Hypothalamus (tissue), 51 donors: ENCODE measurements at regions not wholly inside any gene's neighbourhood (a gene's known extent, or its start where the extent isn't known, plus 50 kb on each side); places are given as distances from the start of the nearest gene placed in this dataset.
A peak's percentile ranks its signal among the peaks of the same experiment; 100 is the strongest.
"Not testable (repeated sequence)": the region's sequence is repeated elsewhere in the genome, so short reads cannot be mapped to it uniquely, and the experiment has no call there.

ENCODE experiments used
- DNase-seq, 51 donors: peaks; one replicate each; lab custom pipeline; 2025; lab: John Stamatoyannopoulos, UW

GRCh38 chr7:124643311-124643811, 122.2 kb downstream of the GPR37 start:
- peak in 1 of 51 donors; percentile 67 for DNase-seq

GRCh38 chr7:124635416-124635815, 130.2 kb downstream of the GPR37 start:
- DNase-seq: no peak

DNA sequence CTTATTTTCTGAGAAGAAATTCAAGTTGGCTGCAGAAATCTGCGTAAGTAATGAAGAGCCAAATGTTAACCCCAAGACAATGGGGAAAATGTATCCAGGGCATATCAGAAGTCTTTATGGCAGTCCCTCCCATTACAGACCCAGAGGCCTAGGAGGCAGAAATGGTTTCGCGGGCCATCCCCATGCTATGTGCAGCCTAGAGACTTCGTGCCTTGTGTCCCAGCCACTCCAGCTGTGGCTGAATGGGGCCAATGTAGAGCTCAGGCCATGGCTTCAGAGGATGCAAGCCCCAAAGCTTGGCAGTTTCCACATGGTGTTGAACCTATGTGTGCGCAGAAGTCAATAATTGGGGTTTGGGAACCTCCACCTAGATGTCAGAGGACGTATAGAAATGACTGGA, 131.9 kb downstream of the GPR37 start:
- DNase-seq: no peak

DNA sequence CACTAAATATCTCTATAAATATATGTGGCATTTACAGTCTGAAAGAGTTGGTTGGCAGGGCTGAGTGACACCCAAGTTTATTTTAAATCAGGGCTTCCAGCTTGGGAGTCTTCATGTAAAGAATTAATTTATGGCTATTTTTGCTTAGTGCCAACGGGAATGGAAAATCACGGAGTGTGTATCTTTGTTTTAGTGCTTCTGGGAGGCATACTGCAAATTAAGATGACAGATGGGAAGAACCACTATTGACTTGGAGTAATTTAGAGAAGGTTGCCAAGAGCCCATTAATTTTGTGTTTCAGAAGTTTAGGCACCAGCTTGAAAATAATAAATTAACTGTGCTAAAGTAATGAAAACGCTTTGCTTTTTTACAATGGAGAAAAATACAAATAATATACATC, 135.2 kb downstream of the GPR37 start:
- DNase-seq: no peak

DNA sequence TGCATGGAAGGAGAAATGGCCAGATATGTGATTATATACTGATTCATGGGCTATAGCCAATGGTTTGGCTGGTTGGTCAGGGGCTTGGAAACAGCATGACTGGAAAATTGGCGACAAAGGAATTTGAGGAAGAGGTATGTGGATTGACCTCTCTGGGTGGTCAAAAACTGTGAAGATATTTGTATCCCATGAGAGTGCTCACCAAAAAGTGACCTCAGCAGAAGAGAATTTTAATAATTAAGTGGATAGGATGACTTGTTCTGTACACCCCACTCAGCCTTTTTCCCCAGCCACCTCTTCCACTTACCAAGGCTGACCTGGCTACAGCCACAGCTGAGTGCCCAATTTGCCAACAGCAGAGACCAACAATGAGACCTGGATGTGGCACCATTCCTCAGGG, 146.7 kb downstream of the GPR37 start:
- no peak for DNase-seq

GRCh38 chr7:124618051-124618450, 147.5 kb downstream of the GPR37 start:
- DNase-seq: not testable (repeated sequence)

DNA sequence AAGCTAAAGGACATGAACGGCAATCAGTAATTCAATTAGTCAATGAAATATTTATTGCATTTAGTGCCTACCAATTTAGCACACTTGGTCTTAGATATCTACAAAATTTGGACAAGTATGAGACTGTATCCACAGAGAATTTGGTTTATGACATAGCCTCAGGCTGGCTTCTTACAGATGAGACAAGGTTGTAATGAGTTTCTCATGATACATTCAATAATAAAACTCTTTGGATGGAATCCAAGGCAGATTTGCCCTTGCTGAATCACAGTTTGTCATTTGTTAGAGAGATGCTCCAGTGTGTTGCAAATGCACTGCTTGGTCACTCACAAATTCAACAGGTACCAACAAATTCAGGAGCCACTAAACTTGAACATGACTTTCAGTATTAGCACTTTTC, 162.5 kb downstream of the GPR37 start:
- DNase-seq: no peak

DNA sequence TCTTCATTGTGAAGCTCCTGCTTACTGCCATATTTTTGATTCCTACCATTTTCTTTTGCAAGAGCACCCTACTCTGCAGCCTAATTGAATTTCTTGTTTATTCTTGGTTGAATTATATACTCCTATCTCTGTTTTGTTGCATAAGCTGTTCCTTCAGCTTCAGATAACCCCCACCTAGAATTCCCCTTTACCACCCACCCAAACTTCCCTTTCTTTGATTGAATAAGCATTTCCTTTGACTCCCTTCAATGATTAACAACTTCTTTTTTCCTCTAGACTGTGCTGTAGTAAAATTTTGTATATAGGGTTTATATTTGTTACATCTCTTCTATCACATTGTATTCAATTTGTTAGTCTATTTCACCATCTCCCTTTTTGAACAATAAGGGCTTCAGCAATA, 168.1 kb downstream of the GPR37 start:
- no peak for DNase-seq

GRCh38 chr7:124596881-124597280, 168.7 kb downstream of the GPR37 start:
- DNase-seq: no peak

DNA sequence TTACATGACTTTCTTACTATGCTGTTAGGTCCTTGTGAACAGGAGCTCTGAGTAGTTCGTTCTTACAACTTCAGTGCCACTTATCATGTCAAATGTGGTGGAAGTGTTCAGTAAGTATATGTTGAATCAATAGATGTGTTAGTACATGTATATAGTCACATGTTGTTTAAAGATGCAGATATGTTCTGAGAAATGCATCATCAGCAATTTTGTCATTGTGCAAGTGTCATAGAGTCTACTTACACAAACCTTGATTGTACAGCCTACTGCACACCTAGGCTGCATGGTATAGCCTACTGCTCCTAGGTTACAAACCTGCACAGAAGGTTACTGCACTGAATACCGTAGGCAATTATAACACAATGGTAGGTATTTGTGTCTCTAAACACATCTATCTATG, 174.8 kb downstream of the GPR37 start:
- no peak for DNase-seq

GRCh38 chr7:124577256-124577655, 188.3 kb downstream of the GPR37 start:
- no peak for DNase-seq

DNA sequence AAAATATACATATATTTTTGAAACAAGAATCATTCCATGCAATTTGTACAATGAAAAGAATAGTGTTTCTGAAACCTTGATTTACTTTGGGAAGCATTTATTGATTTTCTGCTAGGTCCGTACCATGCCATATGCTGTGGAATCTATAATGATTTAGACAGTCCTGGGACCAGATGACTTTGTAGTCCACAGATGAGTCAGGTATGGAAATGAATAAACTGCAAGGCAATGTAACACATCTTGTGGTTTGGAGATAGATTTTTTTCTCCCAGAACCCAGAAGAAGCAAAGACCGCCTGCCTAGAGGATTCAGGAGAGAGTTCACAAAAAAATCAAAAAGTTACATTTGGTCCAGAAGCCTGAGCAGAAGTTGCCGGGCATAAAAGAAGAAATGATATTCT, 190.4 kb downstream of the GPR37 start:
- DNase-seq: no peak

DNA sequence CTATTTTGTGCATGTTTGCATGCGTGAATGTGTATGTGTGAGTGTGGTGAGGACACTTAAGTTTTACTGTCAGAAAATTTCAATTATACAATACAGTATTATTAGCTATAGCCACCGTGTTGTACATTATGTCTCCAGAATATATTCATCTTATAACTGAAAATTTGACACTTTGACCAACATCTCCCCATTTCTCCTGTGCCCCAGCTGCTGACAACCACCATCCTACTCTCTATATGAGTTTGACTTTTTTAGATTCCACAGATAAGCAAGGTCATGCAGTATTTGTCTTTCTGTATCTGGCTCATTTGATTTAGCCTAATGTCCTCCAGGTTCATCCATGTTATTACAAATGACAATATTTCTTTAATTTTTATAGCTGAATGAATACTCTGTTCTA, 195.0 kb downstream of the GPR37 start:
- no peak for DNase-seq

DNA sequence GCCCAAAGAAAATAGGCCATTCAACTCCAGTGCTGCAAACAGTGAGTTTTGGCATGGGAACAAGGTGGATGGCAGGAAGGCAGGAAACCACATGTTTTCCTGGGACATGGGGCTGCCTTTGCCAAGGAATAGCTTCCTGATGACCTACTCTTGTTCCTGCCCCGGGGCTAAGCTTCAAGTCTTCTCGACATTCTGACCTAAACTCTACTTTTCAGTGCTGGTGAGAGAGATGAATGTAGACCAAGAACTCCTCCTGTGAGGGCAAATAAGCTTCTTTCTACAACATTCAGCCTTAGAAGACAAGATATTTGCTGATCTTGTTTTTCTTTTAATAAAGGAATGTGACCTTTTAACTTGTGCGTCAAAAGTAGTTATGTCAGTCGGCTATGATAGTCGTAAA, 199.0 kb downstream of the GPR37 start:
- DNase-seq: peak in 8 of 51 donors; percentile 1 to 32 (median 4)

GRCh38 chr7:124557587-124557986, 208.0 kb downstream of the GPR37 start:
- no peak for DNase-seq

DNA sequence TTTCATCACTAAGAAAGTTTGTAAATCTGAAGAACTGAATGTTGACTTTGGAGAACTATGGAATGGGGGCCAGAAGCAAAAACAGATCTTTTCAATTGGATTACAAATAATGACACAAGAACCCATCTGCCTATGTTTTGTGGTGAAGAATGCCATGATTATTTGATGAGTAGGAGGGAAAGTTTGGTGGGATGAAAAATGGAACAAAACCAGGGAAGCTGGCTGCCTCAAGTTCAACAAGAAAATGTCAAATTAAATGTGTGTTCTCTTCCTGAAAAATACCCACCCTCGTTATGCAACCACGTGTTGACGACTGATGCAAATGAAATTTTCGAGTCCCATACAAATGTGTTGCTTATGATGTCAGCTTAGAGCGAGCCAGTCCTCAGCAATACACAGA, 208.5 kb downstream of the GPR37 start:
- no peak for DNase-seq

GRCh38 chr7:124553502-124553901, 212.1 kb downstream of the GPR37 start:
- no peak for DNase-seq

DNA sequence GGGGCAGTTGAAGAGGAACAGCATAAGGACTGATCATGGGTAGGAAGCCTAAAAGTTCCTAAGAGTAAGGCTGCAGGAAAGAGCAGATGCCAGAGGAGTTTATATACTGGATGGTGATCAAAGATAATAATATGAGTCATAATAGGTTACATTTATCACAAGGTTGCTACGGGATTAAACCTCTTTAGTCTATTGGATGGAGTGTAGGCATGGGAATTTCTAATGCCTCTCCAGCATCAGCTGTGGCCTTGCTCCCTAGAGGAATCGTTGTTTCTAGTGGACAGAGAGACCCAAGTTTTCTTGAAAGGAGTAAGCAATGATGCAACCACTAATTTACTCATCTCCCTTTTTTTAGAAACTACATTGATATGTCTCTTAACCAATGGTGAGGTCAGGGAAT, 213.4 kb downstream of the GPR37 start:
- DNase-seq: no peak

- DNase-seq: no peak
These were observed 215.6 kb downstream of the GPR37 start for GRCh38 chr7:124550036-124550435.

DNA sequence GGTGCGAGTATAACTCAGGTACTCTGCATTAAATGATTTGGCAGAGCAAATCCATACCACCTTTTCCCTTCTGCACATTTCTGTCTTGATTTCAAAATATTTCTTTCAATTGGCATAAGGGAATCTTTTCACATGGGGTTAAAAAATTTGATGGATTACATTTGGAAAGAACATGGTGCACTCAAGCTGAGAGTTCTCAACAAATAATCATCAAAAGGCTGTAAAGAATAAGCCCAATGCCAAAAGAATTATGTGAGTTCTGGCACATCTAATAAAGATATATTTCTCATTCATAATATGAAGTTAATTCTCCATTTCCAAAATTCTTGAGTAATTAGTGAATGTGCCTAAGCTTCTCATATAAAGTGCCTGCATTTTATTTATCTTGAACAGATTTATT, 223.1 kb downstream of the GPR37 start:
- no peak for DNase-seq

GRCh38 chr7:124536156-124536762, 229.3 kb downstream of the GPR37 start:
- DNase-seq: no peak

DNA sequence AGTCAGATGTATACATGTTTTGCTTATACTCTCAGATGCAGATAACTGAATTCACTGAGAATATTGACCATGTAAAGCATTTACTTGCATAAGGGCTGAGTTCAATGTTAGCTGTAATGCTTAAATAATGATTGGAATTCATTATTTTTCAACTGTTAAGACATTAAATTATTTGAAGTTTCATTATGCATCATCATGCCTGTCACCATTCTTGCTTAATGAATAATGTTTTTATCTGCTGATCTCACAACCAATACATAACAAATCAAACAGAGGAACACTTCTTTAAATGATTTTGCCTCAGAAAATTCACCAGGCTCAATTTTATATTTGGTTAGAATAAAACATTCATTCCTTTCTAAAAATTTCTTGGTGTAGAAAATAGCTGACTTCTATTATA, 233.4 kb downstream of the GPR37 start:
- DNase-seq: no peak

DNA sequence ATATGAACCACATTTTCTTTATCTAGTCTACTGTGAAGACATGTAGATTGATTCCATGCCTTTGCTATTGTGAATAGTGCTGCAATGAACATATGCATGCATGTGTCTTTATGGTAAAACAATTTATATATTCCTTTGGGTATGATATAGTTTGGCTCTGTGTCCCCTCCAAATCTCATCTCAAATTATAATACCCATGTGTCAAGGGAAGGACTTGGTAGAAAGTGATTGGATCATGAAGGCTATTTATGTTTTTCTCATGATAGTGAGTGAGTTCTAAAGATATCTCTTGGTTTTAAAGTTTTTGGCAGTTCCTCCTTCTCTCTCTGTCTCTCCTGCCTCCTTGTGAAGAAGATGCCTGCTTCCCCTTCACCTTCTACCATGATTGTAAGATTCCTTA, 248.7 kb downstream of the GPR37 start:
- no peak for DNase-seq
